HG03175 (cell line): ENCODE measurements at regions not wholly inside any gene's neighbourhood (a gene's known extent, or its start where the extent isn't known, plus 50 kb on each side); places are given as distances from the start of the nearest gene placed in this dataset.

ENCODE experiments used
- ATAC-seq: cut with Tn5 transposase; IDR thresholded peaks from one replicate; pipeline ENCODE4 v1.9.1; 2021; ENCODE audit warnings: mild to moderate bottlenecking, moderate library complexity; ENCODE audit not compliant: unreplicated experiment

- ATAC-seq, result no peak
Measured at GRCh38 chr10:44301781-44302355, 83.0 kb downstream of the CXCL12 start.

DNA sequence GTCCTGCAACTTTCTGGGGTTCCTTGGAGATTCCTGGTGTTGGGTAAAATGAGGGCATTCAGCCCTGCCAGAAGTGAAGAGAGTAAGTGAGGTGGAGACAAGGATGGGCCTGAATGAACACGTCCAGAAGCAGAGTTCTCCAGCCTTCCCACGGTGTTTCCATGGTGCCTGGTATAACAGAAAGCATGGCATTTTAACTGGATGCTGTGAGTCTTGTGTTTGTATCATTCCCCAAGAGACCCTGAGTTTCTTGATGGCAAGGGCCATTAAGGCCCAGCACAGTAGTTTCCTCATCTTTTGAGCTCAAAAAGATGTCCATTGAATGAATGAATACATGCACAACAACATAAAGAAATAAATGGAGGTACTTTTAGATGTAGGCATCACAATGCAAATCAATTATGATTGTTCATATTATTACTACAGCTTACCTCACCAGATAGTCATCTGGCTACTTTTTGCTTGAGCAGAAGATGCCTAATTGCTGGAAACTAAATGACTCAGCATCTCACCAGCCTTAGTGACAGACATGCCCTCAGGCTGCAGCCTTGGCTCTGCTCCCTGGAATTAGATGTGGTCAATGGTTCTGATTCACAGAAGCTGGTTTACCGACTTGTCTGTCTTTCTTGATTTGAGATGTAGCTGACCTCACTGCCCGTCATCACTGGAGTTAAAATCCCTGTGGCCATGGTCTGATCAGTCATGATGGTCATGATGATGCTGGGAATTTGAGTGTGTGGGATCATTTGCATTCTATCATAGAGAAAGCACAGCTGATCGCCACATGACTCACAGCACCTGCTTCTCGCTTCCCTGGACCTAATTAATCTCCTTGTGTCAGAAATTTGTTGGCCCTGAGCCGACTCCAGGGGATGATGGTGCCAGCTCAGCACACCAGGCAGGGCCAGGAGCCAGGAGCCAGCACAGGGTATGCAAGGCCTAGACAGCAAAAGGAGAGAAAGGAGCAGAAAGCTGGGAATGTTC, 83.9 kb downstream of the CXCL12 start:
- ATAC-seq, result peak; percentile 82

GRCh38 chr10:44298713-44299112, 86.2 kb downstream of the CXCL12 start:
- ATAC-seq, result no peak

DNA sequence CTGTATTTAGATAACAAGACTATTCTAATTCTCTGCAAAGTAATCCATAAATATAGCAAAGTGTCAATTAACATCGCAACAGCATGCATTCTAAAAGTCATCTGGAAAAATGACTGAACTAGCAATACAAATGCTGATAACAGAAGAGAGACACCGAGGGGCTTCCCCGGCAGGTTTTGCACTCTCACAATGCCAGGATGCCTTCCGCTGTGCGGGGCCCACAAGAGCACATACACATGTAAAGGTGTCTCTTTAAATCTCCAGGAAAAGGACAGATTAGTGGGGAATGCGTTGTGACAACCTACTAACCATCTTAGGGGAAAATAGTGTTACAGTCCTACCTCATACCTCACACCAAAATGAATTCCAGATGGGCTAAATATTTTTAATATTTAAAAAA, 86.9 kb downstream of the CXCL12 start:
- ATAC-seq, result no peak

DNA sequence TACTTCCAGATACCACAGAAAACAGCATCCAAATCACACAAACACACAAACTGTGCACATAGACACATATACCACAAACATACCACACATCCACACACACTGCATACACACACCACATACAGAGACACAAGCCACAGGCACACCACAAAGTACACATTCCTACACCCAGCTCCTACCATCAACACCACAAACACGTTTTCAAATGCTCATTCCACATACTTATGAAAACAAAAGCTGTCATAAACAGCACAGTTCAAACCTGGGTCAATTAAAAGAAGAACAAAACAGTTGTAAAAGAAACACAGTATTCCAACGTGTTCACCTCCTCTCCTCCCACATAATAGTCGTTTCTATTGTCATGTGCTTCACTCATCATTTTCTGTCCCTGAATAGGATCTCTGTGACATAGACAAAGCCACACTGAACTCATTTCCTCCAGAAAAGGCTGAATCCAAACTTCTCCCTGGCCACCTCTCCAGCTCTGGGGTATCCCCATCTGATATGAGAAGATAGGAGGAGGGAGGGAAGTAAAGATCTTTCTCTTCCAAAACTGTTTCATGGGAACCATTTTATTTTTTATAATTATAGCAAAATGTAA, 89.2 kb downstream of the CXCL12 start:
- no peak for ATAC-seq

- no peak for ATAC-seq
Measured at GRCh38 chr10:44294726-44295412, 90.0 kb downstream of the CXCL12 start.

- no peak for ATAC-seq
Measured at GRCh38 chr10:44293842-44294241, 91.1 kb downstream of the CXCL12 start.

DNA sequence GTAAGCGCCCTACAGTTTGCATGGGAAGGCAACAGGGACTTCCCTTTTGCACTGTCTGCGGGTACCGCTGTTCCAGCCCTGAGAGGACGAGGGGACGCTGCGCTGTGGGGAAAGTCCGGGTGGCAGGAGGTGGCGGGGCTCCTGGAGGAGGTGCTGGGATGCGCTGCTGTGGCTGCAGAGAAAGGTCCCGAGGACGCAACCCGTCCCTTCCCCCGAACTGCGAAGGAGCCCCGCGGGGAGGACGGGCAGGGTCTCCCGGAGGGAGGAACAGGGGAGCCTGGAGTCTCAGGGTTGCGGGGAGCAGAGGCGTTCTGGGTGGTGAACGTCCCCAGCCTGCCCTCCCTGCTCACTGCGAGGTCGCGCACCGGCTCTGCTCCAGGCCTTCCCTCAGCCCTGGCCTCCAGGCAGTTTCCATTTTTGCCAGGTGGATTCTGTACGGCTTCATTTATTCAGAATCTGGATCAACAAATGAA, 91.6 kb downstream of the CXCL12 start:
- ATAC-seq, result no peak

DNA sequence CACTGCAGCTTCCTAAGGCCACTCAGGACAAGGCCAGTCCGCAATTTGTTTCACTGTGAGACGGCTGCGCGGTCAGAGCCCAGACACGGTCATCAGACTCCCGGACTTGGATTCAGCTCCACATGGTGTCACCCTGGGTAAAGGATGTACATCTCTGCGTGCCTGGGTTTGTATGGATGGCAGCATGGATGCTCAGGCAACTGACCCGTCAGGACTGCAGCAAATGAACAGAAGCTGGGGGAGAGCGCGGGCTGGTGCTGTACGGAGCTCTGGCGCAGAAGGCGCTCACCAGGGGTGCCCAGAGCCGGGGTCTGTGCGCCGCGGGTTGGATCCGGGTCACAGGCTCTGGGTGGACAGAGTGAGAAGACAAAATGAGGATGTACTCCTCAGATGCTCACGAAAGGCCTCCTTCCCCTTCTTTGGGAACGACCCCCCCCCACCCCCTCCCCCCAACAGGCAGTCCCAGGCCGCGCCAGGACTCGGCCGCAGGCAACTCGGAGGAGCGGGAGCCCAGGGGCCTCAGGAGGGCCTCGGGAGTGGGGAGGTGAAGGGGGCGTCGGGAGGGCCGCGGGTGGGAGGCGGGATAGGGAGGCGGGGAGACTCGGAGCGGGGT, 92.4 kb downstream of the CXCL12 start:
- ATAC-seq, result no peak

DNA sequence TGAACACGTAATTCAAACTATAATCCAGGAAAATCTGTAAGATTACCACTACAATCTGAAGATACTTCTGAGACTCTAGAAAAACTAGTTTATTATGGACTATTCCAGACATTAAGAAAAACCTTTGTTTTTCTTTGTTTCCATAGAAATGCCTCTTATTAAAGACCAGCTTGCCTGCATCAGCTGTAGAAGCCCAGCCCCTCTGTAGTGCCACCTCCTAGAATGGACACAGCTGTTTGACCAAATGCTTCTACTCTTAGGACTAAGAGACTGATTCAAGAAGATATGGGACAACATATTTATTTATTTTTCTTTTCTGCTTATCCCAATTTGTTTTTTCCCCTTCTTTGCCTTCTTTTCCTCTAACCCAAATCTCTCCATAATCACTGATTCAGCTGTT, 93.8 kb downstream of the CXCL12 start:
- ATAC-seq, result no peak

GRCh38 chr10:44289125-44289524, 95.8 kb downstream of the CXCL12 start:
- ATAC-seq, result no peak

GRCh38 chr10:44287408-44287807, 97.5 kb downstream of the CXCL12 start:
- no peak for ATAC-seq

DNA sequence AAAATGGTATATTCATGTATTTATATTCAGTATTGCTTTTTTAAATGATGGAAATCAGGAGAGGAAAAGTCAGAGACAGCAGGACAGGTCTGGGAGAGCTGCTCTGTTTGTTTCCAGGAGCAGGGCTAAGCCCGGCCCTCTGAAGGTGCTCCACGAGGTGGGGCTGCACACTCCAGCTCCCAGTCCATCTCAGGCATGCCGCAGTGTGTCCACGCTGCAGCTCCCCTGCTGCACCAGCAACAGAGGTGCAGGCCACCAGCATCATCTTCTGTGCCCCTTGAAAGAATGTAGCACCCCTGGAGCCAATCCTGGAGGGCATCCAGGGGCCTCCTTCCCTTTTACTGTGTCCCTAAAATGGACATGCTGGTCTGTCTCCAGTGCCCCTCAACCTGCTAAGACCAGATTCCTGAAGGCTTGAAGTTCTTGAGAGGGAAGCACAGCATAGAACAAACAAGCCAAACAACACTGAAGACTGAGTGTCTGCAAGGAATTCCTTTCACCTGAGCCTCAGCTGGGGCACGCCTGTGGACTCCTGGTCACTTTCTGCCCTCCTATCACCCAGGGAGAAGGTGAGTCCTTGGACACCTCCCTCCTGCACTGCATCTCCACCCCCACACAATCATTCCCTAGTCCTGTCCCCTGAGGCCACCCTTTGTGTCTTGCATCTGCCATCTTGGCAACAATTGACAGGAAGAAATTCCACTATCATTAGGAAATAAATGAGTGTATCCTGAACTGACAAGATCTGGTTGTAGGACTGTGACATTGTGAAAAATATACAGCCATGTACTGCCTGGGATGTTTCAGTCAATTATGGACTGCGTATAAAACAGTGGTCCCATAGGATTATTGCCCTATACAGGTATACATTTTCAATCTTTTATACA, 100.5 kb downstream of the CXCL12 start:
- no peak for ATAC-seq

DNA sequence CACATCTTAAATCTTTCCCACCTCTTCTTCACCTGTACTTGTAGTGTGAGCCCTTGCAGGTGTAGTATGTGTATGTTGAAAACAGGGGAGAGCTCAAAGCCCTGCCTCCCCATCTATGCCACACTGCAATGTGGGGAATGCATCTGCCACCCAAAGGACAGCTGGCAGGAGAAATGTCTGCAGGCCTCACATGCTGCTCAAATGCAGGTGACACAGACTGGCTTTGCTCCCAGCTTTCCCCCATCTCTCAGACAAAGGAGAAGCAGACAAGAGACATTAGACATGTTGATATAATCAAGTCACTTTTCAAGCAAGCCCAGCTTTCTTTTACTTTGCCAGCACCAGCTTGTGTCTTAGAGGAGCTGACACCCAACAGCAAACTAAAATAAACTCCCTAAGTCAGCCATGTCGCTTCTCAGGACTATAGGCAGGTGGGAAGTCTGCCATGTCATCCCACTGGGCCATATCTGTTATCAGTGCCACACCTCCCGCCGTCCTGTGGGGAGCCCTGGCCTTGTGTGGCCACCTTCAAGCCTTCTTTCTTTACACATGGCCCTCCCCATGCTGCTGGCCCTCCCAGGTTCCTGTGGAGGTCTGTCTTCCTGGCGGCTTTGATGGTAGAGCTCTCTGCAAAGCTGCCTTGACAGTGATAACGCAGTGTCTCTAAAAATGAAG, 102.1 kb downstream of the CXCL12 start:
- no peak for ATAC-seq

- no peak for ATAC-seq
Measured at GRCh38 chr10:44281662-44282061, 103.2 kb downstream of the CXCL12 start.

DNA sequence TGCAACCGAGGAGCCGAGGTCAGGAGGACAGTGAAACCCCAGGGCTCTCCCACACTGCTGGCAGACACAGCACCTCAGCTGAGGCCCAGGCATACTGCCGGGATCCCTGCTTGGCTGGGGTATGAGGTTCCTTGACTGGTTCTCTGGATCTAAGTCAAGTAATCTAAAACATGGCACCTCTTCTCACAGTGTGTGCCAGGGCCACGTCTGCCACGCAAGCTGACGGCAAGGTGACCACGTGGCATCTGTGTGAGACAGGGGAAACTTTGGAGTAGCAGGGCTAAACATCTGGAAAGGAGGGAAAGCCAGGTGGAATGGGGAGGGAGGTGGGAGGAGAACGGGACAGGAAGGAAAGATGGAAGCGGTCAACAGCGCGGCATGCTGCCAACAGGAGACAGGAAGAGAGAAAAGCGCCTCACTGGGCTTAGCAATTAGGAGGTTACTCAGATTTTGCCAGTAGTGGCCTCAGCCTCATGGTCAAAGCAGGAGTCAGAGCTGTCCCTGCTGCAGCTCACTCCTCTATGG, 103.7 kb downstream of the CXCL12 start:
- ATAC-seq, result no peak

GRCh38 chr10:44280226-44281014, 104.5 kb downstream of the CXCL12 start:
- no peak for ATAC-seq

- ATAC-seq, result no peak
Measured at GRCh38 chr10:44279426-44280126, 105.3 kb downstream of the CXCL12 start.
